Right atrium auricular region (tissue), 2 donors: ENCODE measurements at regions not wholly inside any gene's neighbourhood (a gene's known extent, or its start where the extent isn't known, plus 50 kb on each side); places are given as distances from the start of the nearest gene placed in this dataset.

Source experiments
- DNase-seq: peaks from one replicate; pipeline ENCODE4 v3.0.0-alpha.2; 2019; ENCODE audit warnings: low spot score
- H3K27ac ChIP-seq, 2 donors: fragments of 200-600 bp; sonication (generic); 1 replicate in 1 of 2; 2 replicates in 1 of 2; pipeline ENCODE4 v1.5.1; 2016 to 2019
- H3K27me3 ChIP-seq, 2 donors: fragments of 200-600 bp; sonication (generic); one replicate each; pipeline versions ENCODE4 v1.5.1 to v1.6.0; 2017 to 2019
- H3K36me3 ChIP-seq: fragments of 200-600 bp; sonication (generic); one replicate; pipeline ENCODE4 v1.5.1; 2016
- H3K4me1 ChIP-seq, 2 donors: fragments of 200-600 bp; sonication (generic); one replicate each; pipeline versions ENCODE4 v1.5.1 to v1.6.0; 2017 to 2019
- H3K4me3 ChIP-seq, 2 donors: fragments of 200-600 bp; sonication (generic); 1 replicate in 1 of 2; 2 replicates in 1 of 2; pipeline ENCODE4 v1.5.1; 2017 to 2019; ENCODE audit warnings: mild to moderate bottlenecking in 1 of 2, moderate library complexity in 1 of 2
- H3K9me3 ChIP-seq, 2 donors: fragments of 200-600 bp; sonication (generic); one replicate each; pipeline ENCODE4 v1.5.1; 2019
- TF ChIP-seq, protein P1 (sequence below), 2 donors: fragments of 200-600 bp; sonication (generic); IDR thresholded peaks; one replicate each; pipeline ENCODE4 v1.5.1; 2019; ENCODE audit warnings: antibody characterized with exemption in 2 of 2

DNA sequence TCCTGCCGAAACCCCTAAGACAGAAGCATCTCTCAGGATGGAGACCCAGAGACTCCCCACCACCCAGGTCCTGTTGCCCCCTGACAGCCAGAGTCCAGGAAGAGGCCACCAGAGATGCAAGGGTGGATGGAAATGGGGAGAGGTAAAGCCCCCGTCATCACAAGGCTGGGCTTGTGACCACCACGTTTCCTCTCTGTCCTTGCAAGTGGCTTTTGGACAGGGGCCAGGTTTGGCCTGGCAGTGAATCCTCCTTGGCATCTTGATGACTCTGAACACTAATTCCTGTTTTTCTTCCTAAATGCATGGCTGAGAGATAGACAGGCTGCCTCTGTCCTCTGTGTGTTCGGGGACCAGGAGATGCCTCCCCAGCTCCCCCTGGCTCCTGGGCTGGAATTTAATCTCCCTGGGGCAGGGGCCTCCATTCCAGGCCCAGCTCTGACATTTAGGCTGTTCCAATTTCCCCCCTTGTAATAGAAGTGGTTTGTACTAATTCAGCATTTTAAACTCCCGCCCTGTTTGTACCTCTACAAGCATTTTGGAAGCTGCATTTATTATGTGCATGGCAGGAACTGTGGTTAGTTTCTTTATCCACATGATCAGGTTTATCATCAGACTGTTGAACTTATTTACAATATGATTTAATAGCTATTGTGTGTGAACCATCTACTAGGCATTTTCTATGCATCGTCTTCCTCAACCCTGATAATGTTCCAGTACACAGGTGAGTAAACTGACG lies 116.1 kb upstream of the IRX6 start:
- no peak for DNase-seq
- Histone ChIP-seq H3K9me3 (no peaks in the 10 kb centered on the region), H3K36me3 (no peaks in the 10 kb centered on the region), H3K27me3 (no peaks in the 10 kb centered on the region), H3K4me1 (no peaks in the 10 kb centered on the region), H3K27ac (no peak overlapping the region), H3K4me3 (no peak overlapping the region)
- TF ChIP-seq, protein P1, sequence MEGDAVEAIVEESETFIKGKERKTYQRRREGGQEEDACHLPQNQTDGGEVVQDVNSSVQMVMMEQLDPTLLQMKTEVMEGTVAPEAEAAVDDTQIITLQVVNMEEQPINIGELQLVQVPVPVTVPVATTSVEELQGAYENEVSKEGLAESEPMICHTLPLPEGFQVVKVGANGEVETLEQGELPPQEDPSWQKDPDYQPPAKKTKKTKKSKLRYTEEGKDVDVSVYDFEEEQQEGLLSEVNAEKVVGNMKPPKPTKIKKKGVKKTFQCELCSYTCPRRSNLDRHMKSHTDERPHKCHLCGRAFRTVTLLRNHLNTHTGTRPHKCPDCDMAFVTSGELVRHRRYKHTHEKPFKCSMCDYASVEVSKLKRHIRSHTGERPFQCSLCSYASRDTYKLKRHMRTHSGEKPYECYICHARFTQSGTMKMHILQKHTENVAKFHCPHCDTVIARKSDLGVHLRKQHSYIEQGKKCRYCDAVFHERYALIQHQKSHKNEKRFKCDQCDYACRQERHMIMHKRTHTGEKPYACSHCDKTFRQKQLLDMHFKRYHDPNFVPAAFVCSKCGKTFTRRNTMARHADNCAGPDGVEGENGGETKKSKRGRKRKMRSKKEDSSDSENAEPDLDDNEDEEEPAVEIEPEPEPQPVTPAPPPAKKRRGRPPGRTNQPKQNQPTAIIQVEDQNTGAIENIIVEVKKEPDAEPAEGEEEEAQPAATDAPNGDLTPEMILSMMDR (IDR thresholded peaks at IDR 0.05), result no peak

DNA sequence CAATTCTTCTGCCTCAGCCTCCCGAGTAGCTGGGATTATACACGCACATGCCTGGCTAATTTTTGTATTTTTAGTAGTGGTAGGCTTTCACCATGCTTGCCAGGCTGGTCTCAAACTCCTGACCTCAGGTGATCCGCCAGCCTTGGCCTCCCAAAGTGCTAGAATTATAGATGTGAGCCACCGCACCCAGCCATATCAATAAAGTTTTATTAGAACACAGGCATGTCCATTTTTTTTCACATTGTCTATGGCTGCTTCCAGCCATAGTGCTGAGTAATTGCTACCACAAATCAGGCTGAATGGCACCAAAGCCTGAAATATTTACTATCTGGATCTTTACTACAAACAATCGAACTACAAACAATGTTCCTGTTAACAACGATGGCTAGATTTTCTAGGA lies 114.4 kb upstream of the IRX6 start:
- no peaks in the 10 kb centered on the region for H3K36me3 ChIP-seq
- H3K27ac ChIP-seq, result no peak overlapping the region
- H3K27me3 ChIP-seq, result no peaks in the 10 kb centered on the region
- H3K4me1 ChIP-seq, result no peaks in the 10 kb centered on the region
- H3K9me3 ChIP-seq, result no peaks in the 10 kb centered on the region
- no peak overlapping the region for H3K4me3 ChIP-seq
- TF ChIP-seq, protein P1 (IDR thresholded peaks at IDR 0.05), result no peak
- no peak for DNase-seq

DNA sequence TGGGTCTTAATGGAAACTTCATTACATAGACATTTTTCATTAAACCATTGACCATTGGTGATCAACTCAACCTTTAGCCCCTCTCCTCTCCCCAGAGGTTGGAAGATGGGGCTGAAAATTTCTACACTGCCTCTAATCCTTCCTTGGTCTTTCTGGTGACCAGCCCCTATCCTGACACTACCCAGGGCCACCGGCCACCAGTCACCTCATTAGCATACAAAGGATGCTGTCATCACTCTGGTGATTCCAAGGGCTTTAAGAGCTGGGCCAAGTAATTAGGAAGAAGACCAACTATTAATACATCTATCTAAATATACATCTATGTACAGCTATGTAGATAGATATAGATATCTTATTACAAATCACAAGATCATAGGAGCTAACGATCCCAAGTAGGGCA lies 111.2 kb upstream of the IRX6 start:
- Histone ChIP-seq H3K4me3 (no peak overlapping the region), H3K4me1 (no peaks in the 10 kb centered on the region), H3K36me3 (no peaks in the 10 kb centered on the region), H3K9me3 (no peaks in the 10 kb centered on the region), H3K27me3 (no peaks in the 10 kb centered on the region), H3K27ac (no peak overlapping the region)
- no peak for DNase-seq
- TF ChIP-seq, protein P1 (IDR thresholded peaks at IDR 0.05), result no peak

DNA sequence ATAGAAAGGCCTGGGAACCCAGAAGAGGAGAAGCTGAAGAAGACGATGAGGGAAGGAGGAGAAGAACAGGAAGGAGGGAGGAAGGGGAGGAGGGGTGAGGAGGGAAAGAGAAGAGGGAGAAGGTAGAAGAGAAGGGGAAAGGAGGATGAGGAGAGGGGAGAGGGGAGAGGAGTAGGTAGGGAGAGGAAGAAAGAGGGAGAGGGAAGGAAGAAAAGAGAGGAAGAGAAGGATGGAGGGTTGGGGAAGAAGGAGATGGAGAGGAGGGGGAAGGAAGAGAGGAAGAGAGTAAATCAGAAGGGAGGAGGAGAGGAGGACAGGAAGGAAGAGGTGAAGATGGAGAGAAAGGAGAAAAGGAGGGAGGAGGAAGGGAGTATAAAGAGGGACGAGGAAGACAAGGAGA lies 109.6 kb upstream of the IRX6 start:
- no peak for DNase-seq
- TF ChIP-seq, protein P1 (IDR thresholded peaks at IDR 0.05), result no peak
- Histone ChIP-seq H3K27ac (no peak overlapping the region), H3K36me3 (no peaks in the 10 kb centered on the region), H3K4me3 (no peak overlapping the region), H3K9me3 (no peaks in the 10 kb centered on the region), H3K4me1 (no peaks in the 10 kb centered on the region), H3K27me3 (no peaks in the 10 kb centered on the region)

DNA sequence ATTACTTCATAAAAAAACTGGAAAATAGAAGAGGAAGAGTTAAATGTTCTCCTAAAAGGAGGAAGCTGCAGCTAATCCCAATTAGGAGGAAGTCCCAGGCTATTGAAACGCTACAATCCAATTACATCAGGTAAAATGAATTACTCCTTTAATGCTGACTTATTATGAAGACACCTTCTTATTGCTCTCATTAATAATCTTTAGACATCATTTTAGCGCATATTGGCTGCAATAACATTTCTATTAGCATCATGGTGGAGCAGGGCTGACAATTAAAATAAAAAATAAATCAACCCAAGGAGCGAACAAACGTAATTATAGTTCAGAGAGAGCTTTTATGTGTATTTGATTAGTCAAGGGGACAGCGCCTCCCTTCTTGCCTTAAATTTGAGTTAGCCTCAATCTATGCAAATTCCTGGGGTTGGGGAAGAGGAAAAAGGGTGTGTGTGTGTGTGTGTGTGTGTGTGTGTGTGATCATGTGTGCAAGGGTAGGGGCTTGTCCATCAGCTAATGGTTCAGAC lies 109.0 kb upstream of the IRX6 start:
- no peak overlapping the region for H3K4me3 ChIP-seq
- DNase-seq, result no peak
- no peak overlapping the region for H3K27ac ChIP-seq
- no peaks in the 10 kb centered on the region for H3K36me3 ChIP-seq
- no peaks in the 10 kb centered on the region for H3K4me1 ChIP-seq
- H3K27me3 ChIP-seq, result no peaks in the 10 kb centered on the region
- TF ChIP-seq, protein P1 (IDR thresholded peaks at IDR 0.05), result no peak
- no peaks in the 10 kb centered on the region for H3K9me3 ChIP-seq

DNA sequence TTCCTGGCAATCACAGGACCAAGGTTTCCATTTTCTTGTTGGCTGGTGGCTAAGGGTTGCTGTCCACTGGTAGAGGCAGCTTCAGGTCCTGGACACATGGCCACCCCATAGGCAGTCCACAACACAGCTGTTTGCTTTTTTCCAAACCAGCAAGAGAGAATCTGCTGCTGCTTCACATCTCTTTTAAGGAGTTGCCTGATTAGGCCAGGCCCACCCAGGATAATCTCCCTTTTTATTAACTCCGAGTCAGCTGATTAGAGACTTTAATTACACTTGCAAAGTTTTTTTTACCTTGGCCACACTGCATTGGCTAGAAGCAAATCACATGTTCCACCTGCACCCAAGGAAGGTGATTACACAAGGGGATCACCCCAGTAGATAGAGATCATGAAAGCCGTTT lies 106.6 kb upstream of the IRX6 start:
- H3K4me1 ChIP-seq, result no peaks in the 10 kb centered on the region
- no peak for DNase-seq

More for the DNA sequence above, 106.6 kb upstream of the IRX6 start:
- TF ChIP-seq, protein P1 (IDR thresholded peaks at IDR 0.05), result no peak
- Histone ChIP-seq H3K36me3 (no peaks in the 10 kb centered on the region), H3K27ac (no peak overlapping the region), H3K9me3 (no peaks in the 10 kb centered on the region), H3K27me3 (no peaks in the 10 kb centered on the region), H3K4me3 (no peak overlapping the region)
